Mesendoderm (in vitro differentiated cells): ENCODE measurements at regions not wholly inside any gene's neighbourhood (a gene's known extent, or its start where the extent isn't known, plus 50 kb on each side); places are given as distances from the start of the nearest gene placed in this dataset.

ENCODE experiments used
- DNase-seq: peaks from one replicate; pipeline ENCODE4 v3.0.0; 2013
- H2AK5ac ChIP-seq: 2 replicates; pipeline ENCODE4 v1.6.1; 2013; ENCODE audit warnings: low read length, inconsistent platforms
- H2BK120ac ChIP-seq: 2 replicates; pipeline ENCODE4 v1.6.1; 2013; ENCODE audit warnings: low read depth, mild to moderate bottlenecking, low read length, moderate library complexity, mixed read lengths
- H2BK15ac ChIP-seq: replicated peaks from 2 replicates; pipeline ENCODE4 v1.6.1; 2013; ENCODE audit warnings: low read depth, mild to moderate bottlenecking, moderate library complexity
- H2BK5ac ChIP-seq: 2 replicates; pipeline ENCODE4 v1.6.1; 2013; ENCODE audit warnings: low read length, inconsistent platforms
- H3K18ac ChIP-seq: 2 replicates; pipeline ENCODE4 v1.6.1; 2013; ENCODE audit warnings: mild to moderate bottlenecking, low read length, mixed read lengths
- H3K23ac ChIP-seq: one replicate; pipeline ENCODE4 v1.6.1; 2013; ENCODE audit warnings: low read length
- H3K27ac ChIP-seq: 2 replicates; pipeline ENCODE4 v1.5.1; 2013; ENCODE audit warnings: low read depth, mild to moderate bottlenecking, inconsistent platforms, low read length, moderate library complexity
- H3K27me3 ChIP-seq: 2 replicates; pipeline ENCODE4 v1.6.1; 2013; ENCODE audit warnings: low read length, control low read depth, mild to moderate bottlenecking, inconsistent platforms; ENCODE audit not compliant: insufficient read depth, poor library complexity
- H3K36me3 ChIP-seq: 2 replicates; pipeline ENCODE4 v1.6.1; 2013; ENCODE audit warnings: low read length, inconsistent platforms; ENCODE audit not compliant: control insufficient read depth, insufficient read depth
- H3K4ac ChIP-seq: one replicate; pipeline ENCODE4 v1.6.1; 2013; ENCODE audit warnings: low read depth, mild to moderate bottlenecking, low read length, moderate library complexity
- H3K4me1 ChIP-seq: 2 replicates; pipeline ENCODE4 v1.6.1; 2013; ENCODE audit warnings: low read depth, low read length, inconsistent platforms; ENCODE audit not compliant: control insufficient read depth
- H3K4me2 ChIP-seq: 2 replicates; pipeline ENCODE4 v1.6.1; 2013; ENCODE audit warnings: low read length
- H3K4me3 ChIP-seq: 2 replicates; pipeline ENCODE4 v1.5.1; 2013; ENCODE audit warnings: mild to moderate bottlenecking, low read length
- H3K56ac ChIP-seq: one replicate; pipeline ENCODE4 v1.6.1; 2013; ENCODE audit warnings: low read length
- H3K79me1 ChIP-seq: 2 replicates; pipeline ENCODE4 v1.6.1; 2013; ENCODE audit warnings: low read length, inconsistent platforms
- H3K79me2 ChIP-seq: 2 replicates; pipeline ENCODE4 v1.6.1; 2013; ENCODE audit warnings: mild to moderate bottlenecking, low read length; ENCODE audit not compliant: control insufficient read depth, insufficient read depth
- H3K9ac ChIP-seq: 2 replicates; pipeline ENCODE4 v1.6.1; 2013; ENCODE audit warnings: low read length, inconsistent platforms
- H4K5ac ChIP-seq: one replicate; pipeline ENCODE4 v1.6.1; 2013; ENCODE audit warnings: low read length
- H4K8ac ChIP-seq: one replicate; pipeline ENCODE4 v1.6.1; 2013; ENCODE audit warnings: low read depth, mild to moderate bottlenecking, control low read depth, low read length, moderate library complexity
- WGBS: extraction: QIAGEN DNeasy Blood & Tissue Kit; methylation state at CpG from one replicate; pipeline ENCODE4 v1.1.7; 2013; ENCODE audit warnings: low lambda C conversion rate, missing lambda C conversion rate; ENCODE audit not compliant: insufficient coverage; ENCODE audit errors: extremely low coverage; 5-methylcytosine and 5-hydroxymethylcytosine counted together

DNA sequence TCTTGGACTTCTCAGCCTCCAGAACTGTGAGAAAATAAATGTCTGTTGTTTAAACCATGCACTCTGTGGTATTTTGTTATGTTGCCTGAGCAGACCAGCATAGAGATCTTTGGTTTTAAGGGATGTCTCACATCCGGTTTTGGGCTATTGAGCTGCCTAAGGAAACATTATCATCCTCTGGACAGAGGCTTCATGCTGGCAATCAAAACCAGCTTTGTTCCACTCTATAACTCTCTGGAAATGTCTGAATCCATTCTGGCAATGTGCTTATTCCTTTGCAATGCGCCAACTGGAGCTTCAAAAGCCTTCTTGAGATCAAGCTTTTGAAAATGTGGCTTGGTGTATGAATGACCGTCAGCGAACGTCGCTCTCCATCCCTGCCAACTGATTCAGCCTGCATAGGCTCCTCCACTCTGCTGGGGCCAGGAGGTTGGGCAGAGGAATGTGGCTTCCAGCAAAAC lies 183.6 kb upstream of the MGAT5 start:
- H3K27me3 ChIP-seq: no peaks in the 10 kb centered on the region
- H4K8ac ChIP-seq: no peak overlapping the region
- H2BK120ac ChIP-seq: no peak overlapping the region
- no peak overlapping the region for H3K9ac ChIP-seq
- no peak overlapping the region for H2BK5ac ChIP-seq
- no peak overlapping the region for H3K4me3 ChIP-seq
- H3K23ac ChIP-seq: no peak overlapping the region
- no peak overlapping the region for H3K4me2 ChIP-seq
- no peak for DNase-seq
- no peak overlapping the region for H3K18ac ChIP-seq
- no peak overlapping the region for H4K5ac ChIP-seq
- no peaks in the 10 kb centered on the region for H3K79me1 ChIP-seq
- H3K79me2 ChIP-seq: no peaks in the 10 kb centered on the region
- H2BK15ac ChIP-seq: no peak overlapping the region
- H3K4ac ChIP-seq: no peak overlapping the region
- no peaks in the 10 kb centered on the region for H3K36me3 ChIP-seq
- H2AK5ac ChIP-seq: no peak overlapping the region
- WGBS: no CpG with 5 or more reads among the region's 6 CpGs
- no peaks in the 10 kb centered on the region for H3K4me1 ChIP-seq
- H3K56ac ChIP-seq: no peak overlapping the region
- H3K27ac ChIP-seq: no peak overlapping the region

DNA sequence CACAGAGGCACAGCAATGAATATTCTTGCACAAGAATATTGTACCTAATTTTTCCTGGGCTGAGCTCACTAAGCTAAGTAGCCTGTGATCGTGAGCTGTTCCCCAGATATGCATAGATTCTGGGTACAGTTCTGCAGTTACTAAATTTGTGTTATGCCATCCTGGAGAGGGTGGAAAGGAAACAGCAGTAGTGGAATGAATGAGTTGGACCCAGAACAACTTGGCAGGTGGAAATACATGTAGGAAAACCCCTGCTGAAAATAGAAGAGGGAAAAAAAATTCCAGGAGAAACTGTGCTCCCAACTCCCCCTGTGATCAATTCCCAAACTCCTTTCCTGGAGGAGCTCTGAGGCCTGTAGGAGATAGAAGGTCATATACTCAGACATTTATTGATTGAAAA lies 181.5 kb upstream of the MGAT5 start:
- no peak overlapping the region for H2BK5ac ChIP-seq
- DNase-seq: no peak
- no peak overlapping the region for H2BK15ac ChIP-seq
- no peaks in the 10 kb centered on the region for H3K79me2 ChIP-seq
- no peak overlapping the region for H3K4ac ChIP-seq
- H3K18ac ChIP-seq: no peak overlapping the region
- H3K27ac ChIP-seq: no peak overlapping the region
- no peaks in the 10 kb centered on the region for H3K4me1 ChIP-seq
- no peak overlapping the region for H3K23ac ChIP-seq
- WGBS: no CpG with 5 or more reads among the region's 1 CpG
- H2AK5ac ChIP-seq: no peak overlapping the region
- H3K36me3 ChIP-seq: no peaks in the 10 kb centered on the region
- no peak overlapping the region for H3K4me3 ChIP-seq
- no peak overlapping the region for H4K5ac ChIP-seq
- no peaks in the 10 kb centered on the region for H3K27me3 ChIP-seq
- H3K9ac ChIP-seq: no peak overlapping the region
- no peak overlapping the region for H3K4me2 ChIP-seq
- H4K8ac ChIP-seq: no peak overlapping the region
- no peak overlapping the region for H3K56ac ChIP-seq
- no peak overlapping the region for H2BK120ac ChIP-seq
- no peaks in the 10 kb centered on the region for H3K79me1 ChIP-seq

DNA sequence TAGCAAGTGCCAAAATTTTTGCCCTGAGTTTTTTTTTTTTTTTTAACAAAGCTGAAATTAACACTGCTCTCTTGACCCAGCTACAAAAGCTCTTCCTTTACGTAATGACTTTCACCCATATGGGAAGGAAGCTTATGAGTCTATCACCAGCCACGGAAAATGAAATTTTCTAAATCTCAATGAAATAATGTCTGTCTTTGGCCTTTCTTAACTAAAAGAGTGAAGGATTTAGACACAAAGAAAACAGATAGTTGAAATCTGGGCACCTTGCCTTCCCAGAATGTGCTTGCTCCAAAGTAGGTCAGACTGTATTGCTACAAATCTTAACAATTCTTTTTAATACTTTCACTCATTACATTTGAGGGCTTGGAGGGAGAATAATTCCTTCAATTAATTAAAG lies 180.8 kb upstream of the MGAT5 start:
- Histone ChIP-seq H3K9ac (no peak overlapping the region), H3K23ac (no peak overlapping the region), H4K8ac (no peak overlapping the region), H3K4me3 (no peak overlapping the region), H3K4ac (no peak overlapping the region), H3K18ac (no peak overlapping the region), H2BK5ac (no peak overlapping the region), H2BK15ac (no peak overlapping the region), H3K4me1 (no peaks in the 10 kb centered on the region), H3K27ac (no peak overlapping the region), H2BK120ac (no peak overlapping the region), H3K36me3 (no peaks in the 10 kb centered on the region), H3K4me2 (no peak overlapping the region), H3K79me1 (no peaks in the 10 kb centered on the region), H3K27me3 (no peaks in the 10 kb centered on the region), H3K79me2 (no peaks in the 10 kb centered on the region), H3K56ac (no peak overlapping the region), H2AK5ac (no peak overlapping the region), H4K5ac (no peak overlapping the region)
- DNase-seq: no peak
- WGBS: no CpG with 5 or more reads among the region's 2 CpGs

DNA sequence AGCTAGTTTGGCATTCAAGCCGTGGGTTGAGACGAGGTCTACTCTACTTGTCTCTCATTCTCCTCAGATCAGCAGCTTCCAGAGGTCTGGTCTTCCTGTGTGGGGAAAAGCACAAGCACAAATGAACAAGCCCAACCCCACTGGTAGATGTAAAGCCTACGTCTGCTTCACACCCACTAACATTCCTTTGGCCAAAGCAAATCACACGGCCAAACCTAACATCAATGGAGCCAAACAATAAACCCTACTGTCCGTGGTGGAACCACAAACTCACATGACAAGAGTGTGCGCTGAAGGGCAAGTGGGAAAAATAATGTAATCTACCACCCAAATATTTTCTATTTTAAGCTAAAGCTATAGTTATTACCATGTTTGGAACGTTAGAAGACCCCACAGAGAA lies 179.3 kb upstream of the MGAT5 start:
- no peak overlapping the region for H4K8ac ChIP-seq
- H3K9ac ChIP-seq: no peak overlapping the region
- H4K5ac ChIP-seq: no peak overlapping the region
- H3K56ac ChIP-seq: no peak overlapping the region
- no peak for DNase-seq
- H2AK5ac ChIP-seq: no peak overlapping the region
- H2BK120ac ChIP-seq: no peak overlapping the region
- no peak overlapping the region for H2BK15ac ChIP-seq
- no peak overlapping the region for H2BK5ac ChIP-seq
- no peak overlapping the region for H3K4ac ChIP-seq
- H3K36me3 ChIP-seq: no peaks in the 10 kb centered on the region
- H3K18ac ChIP-seq: no peak overlapping the region
- no peak overlapping the region for H3K4me2 ChIP-seq
- no peaks in the 10 kb centered on the region for H3K4me1 ChIP-seq
- no peaks in the 10 kb centered on the region for H3K79me2 ChIP-seq
- WGBS: no CpG with 5 or more reads among the region's 7 CpGs
- no peaks in the 10 kb centered on the region for H3K79me1 ChIP-seq
- H3K4me3 ChIP-seq: no peak overlapping the region
- no peak overlapping the region for H3K27ac ChIP-seq
- no peaks in the 10 kb centered on the region for H3K27me3 ChIP-seq
- H3K23ac ChIP-seq: no peak overlapping the region

DNA sequence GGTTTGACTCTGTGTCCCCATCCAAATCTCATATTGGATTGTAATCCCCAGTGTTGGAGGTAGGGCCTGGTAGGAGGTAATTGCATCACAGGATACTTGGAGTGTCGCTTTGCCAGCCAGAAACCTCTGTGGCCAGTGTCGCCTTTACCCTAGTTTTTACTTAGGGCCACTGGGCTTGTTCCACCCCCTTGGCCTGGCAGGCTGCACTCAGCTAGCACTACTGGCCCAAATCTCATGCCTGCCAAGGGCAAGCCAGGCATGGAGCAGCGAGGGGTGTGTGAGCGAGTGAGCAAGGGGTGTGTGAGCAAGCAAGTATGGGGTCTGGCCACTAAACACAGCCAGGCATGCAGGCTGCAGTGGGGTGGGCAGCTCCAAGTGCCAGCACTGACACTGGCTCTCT lies 178.7 kb upstream of the MGAT5 start:
- Histone ChIP-seq H3K9ac (no peak overlapping the region), H3K36me3 (no peaks in the 10 kb centered on the region), H2BK5ac (no peak overlapping the region), H3K79me2 (no peaks in the 10 kb centered on the region), H3K4me2 (no peak overlapping the region), H3K18ac (no peak overlapping the region), H2BK120ac (no peak overlapping the region), H3K27ac (no peak overlapping the region), H3K4me3 (no peak overlapping the region), H2AK5ac (no peak overlapping the region), H4K5ac (no peak overlapping the region), H3K4ac (no peak overlapping the region), H4K8ac (no peak overlapping the region), H3K56ac (no peak overlapping the region), H3K23ac (no peak overlapping the region), H3K4me1 (peaks cover 3% of the 10 kb centered on the region), H3K79me1 (no peaks in the 10 kb centered on the region), H3K27me3 (no peaks in the 10 kb centered on the region), H2BK15ac (no peak overlapping the region)
- WGBS: no CpG with 5 or more reads among the region's 4 CpGs
- no peak for DNase-seq

DNA sequence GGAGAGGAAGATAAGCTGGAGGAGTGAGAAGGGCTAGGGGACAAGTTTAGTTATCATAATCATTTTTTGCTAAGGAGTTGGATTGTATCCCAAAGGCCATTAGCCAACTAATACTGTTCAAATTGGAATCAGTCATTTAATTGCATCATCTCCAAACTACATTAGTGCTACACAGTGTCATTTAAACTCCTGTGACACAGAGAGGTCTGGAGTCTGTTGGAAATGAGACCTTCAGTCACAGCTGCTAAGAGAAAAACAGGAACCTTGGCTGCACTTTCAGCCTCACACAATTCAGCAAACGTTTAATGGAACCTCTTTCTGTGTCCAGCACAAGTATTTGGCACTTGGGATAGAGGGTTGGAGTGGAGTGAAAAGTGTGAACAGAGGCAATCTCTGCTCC lies 175.5 kb upstream of the MGAT5 start:
- H3K9ac ChIP-seq: no peak overlapping the region
- no peak overlapping the region for H2BK5ac ChIP-seq
- peaks cover 9% of the 10 kb centered on the region for H3K4me1 ChIP-seq
- H3K4me3 ChIP-seq: no peak overlapping the region
- H4K5ac ChIP-seq: no peak overlapping the region
- H3K23ac ChIP-seq: no peak overlapping the region
- no peak for DNase-seq
- H2AK5ac ChIP-seq: no peak overlapping the region
- WGBS: no CpG with 5 or more reads among the region's 1 CpG
- no peak overlapping the region for H3K4me2 ChIP-seq
- H3K79me2 ChIP-seq: no peaks in the 10 kb centered on the region
- no peak overlapping the region for H3K56ac ChIP-seq
- no peak overlapping the region for H3K27ac ChIP-seq
- no peaks in the 10 kb centered on the region for H3K36me3 ChIP-seq
- no peak overlapping the region for H2BK15ac ChIP-seq
- H3K4ac ChIP-seq: no peak overlapping the region
- H3K79me1 ChIP-seq: no peaks in the 10 kb centered on the region
- H2BK120ac ChIP-seq: no peak overlapping the region
- no peak overlapping the region for H3K18ac ChIP-seq
- no peak overlapping the region for H4K8ac ChIP-seq
- no peaks in the 10 kb centered on the region for H3K27me3 ChIP-seq
